HCT116 (cell line): ENCODE measurements at regions not wholly inside any gene's neighbourhood (a gene's known extent, or its start where the extent isn't known, plus 50 kb on each side); places are given as distances from the start of the nearest gene placed in this dataset.

Experiments
- ATAC-seq: fragments of 200-7000 bp; cut with Tn5 transposase; 2 replicates; pipeline ENCODE4 v1.9.1; 2020; ENCODE audit warnings: mild to moderate bottlenecking, moderate library complexity
- BruUV-seq: library from RNA; stranded (reverse); fragments of 400-500 nt; replicated peaks from 2 replicates; lab custom pipeline; 2021; lab: Mats Ljungman, UMichigan
- CTCF ChIA-PET: fragments of 300-600 bp; sonication (Branson Sonifier 250); formaldehyde crosslinking; loops from one replicate; lab custom pipeline; 2021; ENCODE audit warnings: antibody characterized with exemption; lab: Charles Lee
- POLR2A ChIA-PET: fragments of 300-600, 350-600 bp; sonication (Branson Sonifier 250); formaldehyde crosslinking; loops from one replicate; lab custom pipeline; 2021; ENCODE audit warnings: antibody characterized with exemption; lab: Charles Lee
- RAD21 ChIA-PET, 2 experiments: fragments of 300-600 bp; sonication (Branson Sonifier 250); formaldehyde crosslinking; loops; one replicate each; lab custom pipeline; 2023; ENCODE audit warnings: low total read pairs in 2 of 2; ENCODE audit not compliant: uncharacterized antibody in 2 of 2, unreplicated experiment in 2 of 2, low non-redundant PET in 1 of 2; lab: Charles Lee
- DNase-seq: peaks from one replicate; pipeline ENCODE4 v3.0.0-alpha.2; 2010; ENCODE audit warnings: low read depth, low spot score
- H2AFZ ChIP-seq: fragments of 200-600 bp; shearing (Covaris generic), sonication (generic); 2 replicates; pipeline ENCODE4 v1.6.1; 2017; ENCODE audit warnings: low read depth, mixed run types, mixed read lengths, antibody characterized with exemption, low read length; ENCODE audit not compliant: poor library complexity, severe bottlenecking
- H3K27ac ChIP-seq: 2 replicates; pipeline ENCODE4 v1.5.1; 2012; ENCODE audit warnings: low read depth, low read length
- H3K27me3 ChIP-seq: fragments of 200-600 bp; sonication (generic); 2 replicates; pipeline ENCODE4 v1.6.1; 2016; ENCODE audit warnings: mixed run types, low read length, mixed read lengths; ENCODE audit not compliant: insufficient read depth
- H3K36me3 ChIP-seq, 2 experiments: fragments of 200-500 bp in 1 of 2; fragments of 200-600 bp in 1 of 2; sonication (Bioruptor generic) in 1 of 2; sonication (generic) in 1 of 2; 2 replicates each; pipeline versions ENCODE4 v1.5.1 to v1.6.1; 2014 to 2016; ENCODE audit warnings: low read length in 2 of 2, inconsistent platforms in 1 of 2, mixed read lengths in 1 of 2, mixed run types in 1 of 2; ENCODE audit not compliant: insufficient read depth in 2 of 2, control insufficient read depth in 1 of 2
- H3K4me1 ChIP-seq, 2 experiments: fragments of 200-600 bp in 1 of 2; sonication (generic) in 1 of 2; 2 replicates each; pipeline versions ENCODE4 v1.5.1 to v1.6.1; 2012 to 2017; ENCODE audit warnings: low read length in 2 of 2, inconsistent platforms in 1 of 2, mild to moderate bottlenecking in 1 of 2, mixed read lengths in 1 of 2, mixed run types in 1 of 2, moderate library complexity in 1 of 2; ENCODE audit not compliant: insufficient read depth in 2 of 2, control insufficient read depth in 1 of 2
- H3K4me2 ChIP-seq: fragments of 200-600 bp; sonication (generic); 2 replicates; pipeline ENCODE4 v1.6.1; 2017; ENCODE audit warnings: mixed run types, low read length, mixed read lengths
- H3K4me3 ChIP-seq, 2 experiments: fragments of 200-600 bp in 1 of 2; sonication (generic) in 1 of 2; replicated peaks in 1 of 2; 2 replicates each; pipeline ENCODE4 v1.5.1; 2011 to 2016; ENCODE audit warnings: low read length in 2 of 2, control low read depth in 1 of 2, low read depth in 1 of 2, mild to moderate bottlenecking in 1 of 2, mixed read lengths in 1 of 2, mixed run types in 1 of 2
- H3K79me2 ChIP-seq: fragments of 200-600 bp; sonication (generic); 2 replicates; pipeline ENCODE4 v1.6.1; 2017; ENCODE audit warnings: mild to moderate bottlenecking, mixed run types, low read length, moderate library complexity, mixed read lengths; ENCODE audit not compliant: insufficient read depth
- H3K9ac ChIP-seq: fragments of 200-600 bp; sonication (generic); 2 replicates; pipeline ENCODE4 v1.6.1; 2016; ENCODE audit warnings: low read length, mixed read lengths
- H3K9me2 ChIP-seq: fragments of 200-600 bp; sonication (generic), shearing (Covaris generic); 2 replicates; pipeline ENCODE4 v1.6.1; 2017; ENCODE audit warnings: mixed run types, mild to moderate bottlenecking, moderate library complexity; ENCODE audit not compliant: insufficient read depth
- H3K9me3 ChIP-seq, 2 experiments: fragments of 200-500 bp in 1 of 2; fragments of 200-600 bp in 1 of 2; sonication (Bioruptor generic) in 1 of 2; sonication (generic) in 1 of 2; 2 replicates each; pipeline ENCODE4 v1.6.1; 2014 to 2017; ENCODE audit warnings: low read length in 2 of 2, mixed read lengths in 2 of 2, inconsistent platforms in 1 of 2, low read depth in 1 of 2, mild to moderate bottlenecking in 1 of 2, mixed run types in 1 of 2, moderate library complexity in 1 of 2; ENCODE audit not compliant: control insufficient read depth in 1 of 2, insufficient read depth in 1 of 2
- H4K20me1 ChIP-seq: fragments of 200-600 bp; sonication (generic), shearing (Covaris generic); 2 replicates; pipeline ENCODE4 v1.6.1; 2017; ENCODE audit warnings: mixed run types, mild to moderate bottlenecking, moderate library complexity; ENCODE audit not compliant: insufficient read depth
- CBX3 ChIP-seq: IDR thresholded peaks from 2 replicates; pipeline ENCODE4 v1.6.1; 2012; ENCODE audit warnings: low read depth
- CTCF ChIP-seq, 3 experiments: fragments of 200-600 bp in 1 of 3; sonication (generic) in 1 of 3; IDR thresholded peaks in 2 of 3; conservative IDR thresholded peaks in 1 of 3; 2 replicates each; pipeline ENCODE4 v1.5.1; 2012 to 2017; ENCODE audit warnings: low read depth in 2 of 3, low read length in 2 of 3, antibody characterized with exemption in 1 of 3, borderline replicate concordance in 1 of 3, control low read depth in 1 of 3, mild to moderate bottlenecking in 1 of 3, mixed read lengths in 1 of 3, mixed run types in 1 of 3, moderate library complexity in 1 of 3; ENCODE audit not compliant: insufficient read depth in 1 of 3
- EGR1 ChIP-seq: IDR thresholded peaks from 2 replicates; pipeline ENCODE4 v1.6.1; 2012; ENCODE audit warnings: low read depth
- ELF1 ChIP-seq: IDR thresholded peaks from 2 replicates; pipeline ENCODE4 v1.6.1; 2012; ENCODE audit warnings: low read depth, borderline replicate concordance
- EZH2 ChIP-seq: fragments of 200-600 bp; sonication (generic); IDR thresholded peaks from 2 replicates; pipeline ENCODE4 v1.6.1; 2017; ENCODE audit warnings: antibody characterized with exemption, mixed run types
- EZH2phosphoT487 ChIP-seq: fragments of 200-600 bp; IDR thresholded peaks from 2 replicates; pipeline ENCODE4 v1.6.1; 2018; ENCODE audit warnings: antibody characterized with exemption, borderline replicate concordance
- FOSL1 ChIP-seq: IDR thresholded peaks from 2 replicates; pipeline ENCODE4 v1.6.1; 2012; ENCODE audit warnings: low read depth
- POLR2A ChIP-seq: IDR thresholded peaks from 2 replicates; pipeline ENCODE4 v1.7.0; 2011; ENCODE audit warnings: borderline replicate concordance; ENCODE audit not compliant: insufficient read depth, insufficient read length; ENCODE audit errors: extremely low read depth
- POLR2AphosphoS5 ChIP-seq: IDR thresholded peaks from 2 replicates; pipeline ENCODE4 v1.6.1; 2011; ENCODE audit warnings: mild to moderate bottlenecking, low read depth, low read length, moderate library complexity
- REST ChIP-seq: IDR thresholded peaks from 2 replicates; pipeline ENCODE4 v1.6.1; 2012; ENCODE audit warnings: low read depth
- SIN3A ChIP-seq: IDR thresholded peaks from 2 replicates; pipeline ENCODE4 v1.6.1; 2012; ENCODE audit warnings: low read depth
- SRF ChIP-seq: IDR thresholded peaks from 2 replicates; pipeline ENCODE4 v1.6.1; 2012; ENCODE audit warnings: low read depth
- ZBTB33 ChIP-seq: IDR thresholded peaks from 2 replicates; pipeline ENCODE4 v1.6.1; 2011; ENCODE audit warnings: mild to moderate bottlenecking, low read length, moderate library complexity; ENCODE audit not compliant: insufficient replicate concordance; ENCODE audit errors: extremely low read depth
- ZFX ChIP-seq: fragments of 450-650 bp; IDR thresholded peaks from 2 replicates; pipeline ENCODE4 v1.6.1; 2017
- ZNF274 ChIP-seq: fragments of 200-500 bp; sonication (Bioruptor generic); IDR thresholded peaks from 2 replicates; pipeline ENCODE4 v1.6.1; 2014; ENCODE audit warnings: mild to moderate bottlenecking, low read depth, low read length, inconsistent platforms
- intact Hi-C: fragments of 100-400 bp; cut with micrococcal nuclease; formaldehyde crosslinking; loops from 2 replicates; pipeline ENCODE4 v1.10.0; 2022

- no peaks in the 10 kb centered on the region; a peak in 1 of 4 replicates for H3K9me3 ChIP-seq
- ChIA-PET CTCF (no interaction called here), RAD21 (no interaction called here), POLR2A (no interaction called here)
- no peaks in the 10 kb centered on the region for H3K79me2 ChIP-seq
- no peak for DNase-seq
- TF ChIP-seq EZH2 (no peak), CTCF (IDR thresholded peaks at IDR 0.05 in 2 of 3, conservative IDR thresholded peaks at IDR 0.05 in 1 of 3; ENCODE audit: borderline replicate concordance in 1 of 3, insufficient read depth in 1 of 3, low read depth in 2 of 3, low read length in 2 of 3) (no peak), EZH2phosphoT487 (no peak), SRF (no peak), ZBTB33 (no peak), ZFX (no peak), REST (no peak), POLR2AphosphoS5 (no peak), ZNF274 (no peak), SIN3A (no peak), ELF1 (no peak), EGR1 (no peak), CBX3 (no peak), FOSL1 (no peak), POLR2A (no peak)
- intact Hi-C loops: no loop called here
- H3K9ac ChIP-seq: no peak overlapping the region
- no peaks in the 10 kb centered on the region for H3K27me3 ChIP-seq
- H3K27ac ChIP-seq: no peak overlapping the region
- BruUV-seq: no TSS peak
- H3K4me3 ChIP-seq: no peak overlapping the region
- ATAC-seq: no peak
- no peaks in the 10 kb centered on the region for H3K36me3 ChIP-seq
- H3K4me2 ChIP-seq: no peak overlapping the region
- no peak overlapping the region for H2AFZ ChIP-seq
- H4K20me1 ChIP-seq: no peaks in the 10 kb centered on the region
- H3K9me2 ChIP-seq: no peaks in the 10 kb centered on the region
- peaks cover 0 to 2% of the 10 kb centered on the region in 2 experiments; a peak in 1 of 4 replicates for H3K4me1 ChIP-seq
Observed at GRCh38 chr7:41252957-41253356, 449.9 kb downstream of the INHBA start.
